ENCODE measurements at regions not wholly inside any gene's neighbourhood (a gene's known extent, or its start where the extent isn't known, plus 50 kb on each side); places are given as distances from the start of the nearest gene placed in this dataset.

- Histone ChIP-seq H3K4me1 (ENCODE audit: insufficient read depth, low read length) (peaks cover 4% of the 10 kb centered on the region), H3K27me3 (ENCODE audit: control insufficient read depth in 1 of 2, insufficient read depth in 2 of 2, low read length in 2 of 2) (peaks cover 0 to 3% of the 10 kb centered on the region in 2 experiments; a peak in 1 of 5 replicates), H4K20me1 (ENCODE audit: insufficient read depth, low read length) (no peaks in the 10 kb centered on the region), H3K27ac (ENCODE audit: extremely low read length, insufficient read depth, low read length) (no peak overlapping the region), H3K4me2 (ENCODE audit: low read depth, low read length) (no peak overlapping the region), H3K9ac (ENCODE audit: insufficient read depth, low read depth, low read length) (no peak overlapping the region), H3K4me3 (replicated peaks in 1 of 3; ENCODE audit: insufficient read depth in 1 of 3, low read depth in 2 of 3, low read length in 3 of 3) (no peak overlapping the region), H2AFZ (ENCODE audit: low read length) (no peak overlapping the region), H3K36me3 (replicated peaks in 1 of 2; ENCODE audit: control insufficient read depth in 1 of 2, insufficient read depth in 2 of 2, low read length in 2 of 2) (no peaks in the 10 kb centered on the region), H3K79me2 (ENCODE audit: insufficient read depth, low read length) (no peaks in the 10 kb centered on the region), H3K9me3 (ENCODE audit: low read length) (no peaks in the 10 kb centered on the region)
- in situ Hi-C loops (cut with HindIII; ENCODE audit: extremely low pct_ligation_motif_present, low pct_unique_long_range_greater_than_20kb): no loop called here
- intact Hi-C loops (cut with micrococcal nuclease; ENCODE audit: unreplicated experiment): no loop called here
- DNase-seq (ENCODE audit: low spot score) (no peak), ATAC-seq (no peak), FAIRE-seq (no peak)
- WGBS (ENCODE audit: low lambda C conversion rate): 78% methylated on average over 4 of the region's 4 CpGs
- BruUV-seq (replicated peaks): no TSS peak
- ChIA-PET POLR2A (no interaction called here), CTCF (ENCODE audit: low intra/inter-chr PET ratio, low total read pairs) (no interaction called here)
- no peak for TF ChIP-seq MTA1 (CRISPR knock-in tag; IDR thresholded peaks at IDR 0.05; ENCODE audit: borderline replicate concordance)
- no peak for TF ChIP-seq SMYD3 (CRISPR knock-in tag; IDR thresholded peaks at IDR 0.05)
- no peak for TF ChIP-seq ARID3A (IDR thresholded peaks at IDR 0.05; ENCODE audit: low read depth, low read length)
- no peak for TF ChIP-seq FOXP1 (IDR thresholded peaks at IDR 0.05)
- no peak for TF ChIP-seq FOXP1 (CRISPR knock-in tag; IDR thresholded peaks at IDR 0.05)
- TF ChIP-seq MZF1 (CRISPR knock-in tag; IDR thresholded peaks at IDR 0.05; ENCODE audit: borderline replicate concordance): no peak
- TF ChIP-seq ZNF143 (CRISPR knock-in tag; IDR thresholded peaks at IDR 0.05): no peak
- TF ChIP-seq ZNF713 (CRISPR knock-in tag; IDR thresholded peaks at IDR 0.05): no peak
- no peak for TF ChIP-seq CHD4 (IDR thresholded peaks at IDR 0.05; ENCODE audit: borderline replicate concordance, low read length)
- TF ChIP-seq HOXA9 (CRISPR knock-in tag; IDR thresholded peaks at IDR 0.05; ENCODE audit: borderline replicate concordance): no peak
- no peak for TF ChIP-seq ZNF281 (CRISPR knock-in tag; IDR thresholded peaks at IDR 0.05; ENCODE audit: borderline replicate concordance)
- TF ChIP-seq GATAD1 (CRISPR knock-in tag; IDR thresholded peaks at IDR 0.05): no peak
- TF ChIP-seq ZNF142 (CRISPR knock-in tag; IDR thresholded peaks at IDR 0.05): no peak
- no peak for TF ChIP-seq REL (CRISPR knock-in tag; conservative IDR thresholded peaks at IDR 0.05)
- no peak for TF ChIP-seq ZKSCAN8 (CRISPR knock-in tag; IDR thresholded peaks at IDR 0.05; ENCODE audit: borderline replicate concordance)
- TF ChIP-seq EHMT2 (IDR thresholded peaks at IDR 0.05; ENCODE audit: borderline replicate concordance, low read depth, low read length): no peak
- no peak for TF ChIP-seq TOE1 (CRISPR knock-in tag; IDR thresholded peaks at IDR 0.05)
- TF ChIP-seq KLF6 (CRISPR knock-in tag; IDR thresholded peaks at IDR 0.05): no peak
These were observed 92.0 kb upstream of the BMPER start for GRCh38 chr7:33813331-33813730.

All from HepG2 (cell line).